ENCODE measurements at regions not wholly inside any gene's neighbourhood (a gene's known extent, or its start where the extent isn't known, plus 50 kb on each side); places are given as distances from the start of the nearest gene placed in this dataset.
A peak's percentile ranks its signal among the peaks of the same experiment; 100 is the strongest.

- TF ChIP-seq PRDM10 (tag by site-specific recombination; IDR thresholded peaks at IDR 0.05) (peak; percentile 41; the same call in 1 of the 2 replicates), MYNN (tag by site-specific recombination; IDR thresholded peaks at IDR 0.05; ENCODE audit: borderline replicate concordance) (no peak), ZNF624 (tag by site-specific recombination; IDR thresholded peaks at IDR 0.05) (no peak), ZNF239 (tag by site-specific recombination; IDR thresholded peaks at IDR 0.05) (no peak), ZNF561 (tag by site-specific recombination; IDR thresholded peaks at IDR 0.05; ENCODE audit: borderline replicate concordance) (0 out of 2 replicates have a peak, but pooled peaks have one; percentile 29), ZNF341 (tag by site-specific recombination; IDR thresholded peaks at IDR 0.05; ENCODE audit: low read depth) (no peak), ZNF157 (tag by site-specific recombination; IDR thresholded peaks at IDR 0.05) (no peak), OVOL3 (tag by site-specific recombination; IDR thresholded peaks at IDR 0.05) (0 out of 2 replicates have a peak, but pooled peaks have one; percentile 23), HOXC10 (CRISPR knock-in tag; IDR thresholded peaks at IDR 0.05) (no peak), ZNF248 (tag by site-specific recombination; IDR thresholded peaks at IDR 0.05) (no peak), ZNF473 (tag by site-specific recombination; IDR thresholded peaks at IDR 0.05) (no peak), PBX3 (CRISPR knock-in tag; IDR thresholded peaks at IDR 0.05) (no peak), ZNF777 (tag by site-specific recombination; IDR thresholded peaks at IDR 0.05; ENCODE audit: borderline replicate concordance) (no peak), KLF9 (tag by site-specific recombination; IDR thresholded peaks at IDR 0.05; ENCODE audit: low read depth) (no peak), ZNF830 (tag by site-specific recombination; IDR thresholded peaks at IDR 0.05; ENCODE audit: low read depth) (no peak), SP3 (tag by site-specific recombination; IDR thresholded peaks at IDR 0.05) (no peak), ZFP41 (tag by site-specific recombination; IDR thresholded peaks at IDR 0.05; ENCODE audit: borderline replicate concordance) (no peak), ZFP3 (tag by site-specific recombination; IDR thresholded peaks at IDR 0.05; ENCODE audit: low read depth) (peak; percentile 29; the same call in 1 of the 2 replicates), ZNF423 (tag by site-specific recombination; IDR thresholded peaks at IDR 0.05) (0 out of 2 replicates have a peak, but pooled peaks have one; percentile 25)
Observed at GRCh38 chr22:48618326-48618725, 1209.3 kb downstream of the BRD1 start (continued).

GRCh38 chr22:48616656-48617055 lies 1211.0 kb downstream of the BRD1 start:
- H3K27ac ChIP-seq (ENCODE audit: extremely low read depth, low read depth, low read length), result no peak overlapping the region
- TF ChIP-seq ZNF521 (tag by site-specific recombination; IDR thresholded peaks at IDR 0.05), result no peak
- no peak for TF ChIP-seq ZNF626 (tag by site-specific recombination; IDR thresholded peaks at IDR 0.05)
- H3K4me3 ChIP-seq (ENCODE audit: low read depth, low read length), result no peak overlapping the region
- H3K36me3 ChIP-seq (ENCODE audit: control insufficient read depth in 2 of 2, insufficient read depth in 1 of 2, low read length in 2 of 2), result no peaks in the 10 kb centered on the region
- CTCF ChIA-PET, result no interaction called here
- POLR2A ChIA-PET, result no interaction called here
- peaks cover 10% of the 10 kb centered on the region; the same call in 1 of the 2 replicates for H3K4me1 ChIP-seq (ENCODE audit: control insufficient read depth, insufficient read depth, low read length)
- H3K9me3 ChIP-seq (ENCODE audit: control insufficient read depth, insufficient read depth, low read depth, low read length), result no peaks in the 10 kb centered on the region
